ENCODE measurements at regions not wholly inside any gene's neighbourhood (a gene's known extent, or its start where the extent isn't known, plus 50 kb on each side); places are given as distances from the start of the nearest gene placed in this dataset.

- Histone ChIP-seq H3K36me3 (ENCODE audit: insufficient read depth, low read length) (no peaks in the 10 kb centered on the region), H3K4me3 (ENCODE audit: low read length) (no peak overlapping the region), H3K9me3 (ENCODE audit: insufficient read depth, low read depth, low read length) (no peaks in the 10 kb centered on the region; the same call in 1 of the 2 replicates), H3K27me3 (ENCODE audit: insufficient read depth, low read length) (0 out of 2 replicates have a peak, but pooled peaks cover 3% of the 10 kb centered on the region), H3K27ac (ENCODE audit: low read depth, low read length) (no peak overlapping the region), H3K4me1 (ENCODE audit: insufficient read depth, low read length) (peaks cover 7% of the 10 kb centered on the region; the same call in 1 of the 2 replicates), H3K9ac (ENCODE audit: low read depth, low read length) (no peak overlapping the region)
- WGBS: 96% methylated on average over 9 of the region's 9 CpGs
These were observed 266.3 kb downstream of the RPS24 start for GRCh38 chr10:78299851-78300468.

GRCh38 chr10:78300526-78300925 lies 266.9 kb downstream of the RPS24 start:
- no peak overlapping the region for H3K9ac ChIP-seq (ENCODE audit: low read depth, low read length)
- no peaks in the 10 kb centered on the region; the same call in 1 of the 2 replicates for H3K9me3 ChIP-seq (ENCODE audit: insufficient read depth, low read depth, low read length)
- H3K27me3 ChIP-seq (ENCODE audit: insufficient read depth, low read length): 0 out of 2 replicates have a peak, but pooled peaks cover 3% of the 10 kb centered on the region
- H3K27ac ChIP-seq (ENCODE audit: low read depth, low read length): no peak overlapping the region
- H3K36me3 ChIP-seq (ENCODE audit: insufficient read depth, low read length): no peaks in the 10 kb centered on the region
- 90% methylated on average over 2 of the region's 2 CpGs for WGBS
- H3K4me3 ChIP-seq (ENCODE audit: low read length): no peak overlapping the region
- H3K4me1 ChIP-seq (ENCODE audit: insufficient read depth, low read length): peaks cover 7% of the 10 kb centered on the region; the same call in 1 of the 2 replicates

DNA sequence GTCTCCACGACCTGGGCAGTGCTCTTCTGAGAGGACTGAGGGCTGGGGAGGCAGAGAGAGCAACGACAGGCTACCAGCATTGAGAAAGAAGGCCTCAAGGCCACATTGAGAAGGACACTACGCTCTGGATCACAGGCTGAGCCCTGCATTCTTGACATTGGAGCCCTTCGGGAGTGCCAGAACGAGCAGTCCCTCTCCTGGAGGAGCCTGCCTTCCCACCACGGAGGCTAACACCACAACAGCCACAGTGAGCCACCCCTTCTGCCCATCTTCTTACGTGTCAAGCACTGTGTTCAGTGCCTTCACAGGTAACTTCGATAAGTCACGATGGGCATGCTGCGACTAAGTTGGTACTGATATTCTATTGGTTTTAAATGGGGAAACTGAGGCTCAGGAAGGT lies 267.8 kb downstream of the RPS24 start:
- WGBS: 91% methylated on average over 10 of the region's 10 CpGs
- H3K36me3 ChIP-seq (ENCODE audit: insufficient read depth, low read length): no peaks in the 10 kb centered on the region
- H3K4me1 ChIP-seq (ENCODE audit: insufficient read depth, low read length): peaks cover 7% of the 10 kb centered on the region; the same call in 1 of the 2 replicates
- H3K27me3 ChIP-seq (ENCODE audit: insufficient read depth, low read length): 0 out of 2 replicates have a peak, but pooled peaks cover 3% of the 10 kb centered on the region
- no peak overlapping the region for H3K9ac ChIP-seq (ENCODE audit: low read depth, low read length)
- no peak overlapping the region for H3K27ac ChIP-seq (ENCODE audit: low read depth, low read length)
- no peaks in the 10 kb centered on the region; the same call in 1 of the 2 replicates for H3K9me3 ChIP-seq (ENCODE audit: insufficient read depth, low read depth, low read length)
- no peak overlapping the region for H3K4me3 ChIP-seq (ENCODE audit: low read length)

- Histone ChIP-seq H3K4me1 (ENCODE audit: insufficient read depth, low read length) (peaks cover 7% of the 10 kb centered on the region; the same call in 1 of the 2 replicates), H3K9ac (ENCODE audit: low read depth, low read length) (peak overlapping the region; percentile 63; the same call in 1 of the 2 replicates), H3K27me3 (ENCODE audit: insufficient read depth, low read length) (0 out of 2 replicates have a peak, but pooled peaks cover 3% of the 10 kb centered on the region), H3K27ac (ENCODE audit: low read depth, low read length) (no peak overlapping the region; the same call in 1 of the 2 replicates), H3K36me3 (ENCODE audit: insufficient read depth, low read length) (no peaks in the 10 kb centered on the region), H3K4me3 (ENCODE audit: low read length) (peak overlapping the region; percentile 68), H3K9me3 (ENCODE audit: insufficient read depth, low read depth, low read length) (no peaks in the 10 kb centered on the region; the same call in 1 of the 2 replicates)
- 82% methylated on average over 10 of the region's 11 CpGs for WGBS
These were observed 268.5 kb downstream of the RPS24 start for GRCh38 chr10:78301891-78302738.

- no peaks in the 10 kb centered on the region for H3K36me3 ChIP-seq (ENCODE audit: insufficient read depth, low read length)
- no peaks in the 10 kb centered on the region; the same call in 1 of the 2 replicates for H3K9me3 ChIP-seq (ENCODE audit: insufficient read depth, low read depth, low read length)
- H3K9ac ChIP-seq (ENCODE audit: low read depth, low read length): peak overlapping the region; percentile 63
- 19% methylated on average over 3 of the region's 3 CpGs for WGBS
- H3K27me3 ChIP-seq (ENCODE audit: insufficient read depth, low read length): 0 out of 2 replicates have a peak, but pooled peaks cover 3% of the 10 kb centered on the region
- peak overlapping the region; percentile 68 for H3K4me3 ChIP-seq (ENCODE audit: low read length)
- H3K27ac ChIP-seq (ENCODE audit: low read depth, low read length): peak overlapping the region; percentile 54
- H3K4me1 ChIP-seq (ENCODE audit: insufficient read depth, low read length): peaks cover 7% of the 10 kb centered on the region; the same call in 1 of the 2 replicates
These were observed 269.0 kb downstream of the RPS24 start for GRCh38 chr10:78302739-78302988.

- Histone ChIP-seq H3K36me3 (ENCODE audit: insufficient read depth, low read length) (no peaks in the 10 kb centered on the region), H3K27ac (ENCODE audit: low read depth, low read length) (peak overlapping the region; percentile 54), H3K4me3 (ENCODE audit: low read length) (peak overlapping the region; percentile 68), H3K9ac (ENCODE audit: low read depth, low read length) (peak overlapping the region; percentile 63), H3K4me1 (ENCODE audit: insufficient read depth, low read length) (peaks cover 7% of the 10 kb centered on the region; the same call in 1 of the 2 replicates), H3K27me3 (ENCODE audit: insufficient read depth, low read length) (0 out of 2 replicates have a peak, but pooled peaks cover 3% of the 10 kb centered on the region), H3K9me3 (ENCODE audit: insufficient read depth, low read depth, low read length) (no peaks in the 10 kb centered on the region; the same call in 1 of the 2 replicates)
- 8% methylated on average over 81 of the region's 81 CpGs for WGBS
These were observed 269.6 kb downstream of the RPS24 start for GRCh38 chr10:78302989-78303854.

GRCh38 chr10:78304091-78305045 lies 270.7 kb downstream of the RPS24 start:
- H3K27ac ChIP-seq (ENCODE audit: low read depth, low read length): no peak overlapping the region
- no peaks in the 10 kb centered on the region for H3K36me3 ChIP-seq (ENCODE audit: insufficient read depth, low read length)
- no peaks in the 10 kb centered on the region; the same call in 1 of the 2 replicates for H3K9me3 ChIP-seq (ENCODE audit: insufficient read depth, low read depth, low read length)
- 0 out of 2 replicates have a peak, but pooled peaks cover 3% of the 10 kb centered on the region for H3K27me3 ChIP-seq (ENCODE audit: insufficient read depth, low read length)
- WGBS: 88% methylated on average over 12 of the region's 12 CpGs
- H3K9ac ChIP-seq (ENCODE audit: low read depth, low read length): no peak overlapping the region
- H3K4me3 ChIP-seq (ENCODE audit: low read length): no peak overlapping the region
- peaks cover 7% of the 10 kb centered on the region; the same call in 1 of the 2 replicates for H3K4me1 ChIP-seq (ENCODE audit: insufficient read depth, low read length)

- Histone ChIP-seq H3K9ac (ENCODE audit: low read depth, low read length) (no peak overlapping the region), H3K4me1 (ENCODE audit: insufficient read depth, low read length) (peaks cover 7% of the 10 kb centered on the region; the same call in 1 of the 2 replicates), H3K4me3 (ENCODE audit: low read length) (no peak overlapping the region), H3K27ac (ENCODE audit: low read depth, low read length) (no peak overlapping the region), H3K27me3 (ENCODE audit: insufficient read depth, low read length) (0 out of 2 replicates have a peak, but pooled peaks cover 3% of the 10 kb centered on the region), H3K9me3 (ENCODE audit: insufficient read depth, low read depth, low read length) (no peaks in the 10 kb centered on the region; the same call in 1 of the 2 replicates), H3K36me3 (ENCODE audit: insufficient read depth, low read length) (no peaks in the 10 kb centered on the region)
- WGBS: 91% methylated on average over 3 of the region's 3 CpGs
These were observed 271.6 kb downstream of the RPS24 start for GRCh38 chr10:78305311-78305710.

DNA sequence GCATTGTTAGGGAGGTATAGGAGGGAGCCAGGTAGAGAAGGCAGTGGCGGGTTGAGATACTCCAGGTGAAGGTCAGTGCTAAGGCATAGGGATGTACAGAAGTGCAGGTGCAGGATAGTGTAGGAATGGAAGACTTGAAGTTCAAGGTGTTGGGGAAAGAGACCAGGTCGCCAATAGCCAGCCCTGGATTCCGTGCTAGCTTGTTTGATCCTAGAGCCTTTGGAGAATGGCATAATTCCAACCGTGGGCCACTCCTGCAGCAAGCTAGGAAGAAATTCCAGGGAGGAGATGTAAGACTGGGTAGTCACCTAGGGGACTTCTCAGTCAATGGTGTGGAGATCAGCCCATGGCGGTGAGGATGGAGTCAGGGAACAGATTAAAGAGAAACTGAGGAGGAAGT lies 272.7 kb downstream of the RPS24 start:
- Histone ChIP-seq H3K27ac (ENCODE audit: low read depth, low read length) (no peak overlapping the region), H3K9me3 (ENCODE audit: insufficient read depth, low read depth, low read length) (no peaks in the 10 kb centered on the region), H3K4me1 (ENCODE audit: insufficient read depth, low read length) (peaks cover 7% of the 10 kb centered on the region; the same call in 1 of the 2 replicates), H3K27me3 (ENCODE audit: insufficient read depth, low read length) (0 out of 2 replicates have a peak, but pooled peaks cover 3% of the 10 kb centered on the region), H3K36me3 (ENCODE audit: insufficient read depth, low read length) (no peaks in the 10 kb centered on the region), H3K4me3 (ENCODE audit: low read length) (no peak overlapping the region), H3K9ac (ENCODE audit: low read depth, low read length) (no peak overlapping the region)
- WGBS: 92% methylated on average over 5 of the region's 5 CpGs

GRCh38 chr10:78307576-78307975 lies 273.9 kb downstream of the RPS24 start:
- 69% methylated on average over 1 of the region's 1 CpG for WGBS
- H3K9ac ChIP-seq (ENCODE audit: low read depth, low read length): no peak overlapping the region
- H3K9me3 ChIP-seq (ENCODE audit: insufficient read depth, low read depth, low read length): no peaks in the 10 kb centered on the region
- no peak overlapping the region for H3K4me3 ChIP-seq (ENCODE audit: low read length)
- H3K36me3 ChIP-seq (ENCODE audit: insufficient read depth, low read length): no peaks in the 10 kb centered on the region
- H3K27ac ChIP-seq (ENCODE audit: low read depth, low read length): no peak overlapping the region
- 0 out of 2 replicates have a peak, but pooled peaks cover 3% of the 10 kb centered on the region for H3K27me3 ChIP-seq (ENCODE audit: insufficient read depth, low read length)
- peaks cover 7% of the 10 kb centered on the region for H3K4me1 ChIP-seq (ENCODE audit: insufficient read depth, low read length)

All from HUES64 (cell line).